ENCODE measurements at regions not wholly inside any gene's neighbourhood (a gene's known extent, or its start where the extent isn't known, plus 50 kb on each side); places are given as distances from the start of the nearest gene placed in this dataset.

DNA sequence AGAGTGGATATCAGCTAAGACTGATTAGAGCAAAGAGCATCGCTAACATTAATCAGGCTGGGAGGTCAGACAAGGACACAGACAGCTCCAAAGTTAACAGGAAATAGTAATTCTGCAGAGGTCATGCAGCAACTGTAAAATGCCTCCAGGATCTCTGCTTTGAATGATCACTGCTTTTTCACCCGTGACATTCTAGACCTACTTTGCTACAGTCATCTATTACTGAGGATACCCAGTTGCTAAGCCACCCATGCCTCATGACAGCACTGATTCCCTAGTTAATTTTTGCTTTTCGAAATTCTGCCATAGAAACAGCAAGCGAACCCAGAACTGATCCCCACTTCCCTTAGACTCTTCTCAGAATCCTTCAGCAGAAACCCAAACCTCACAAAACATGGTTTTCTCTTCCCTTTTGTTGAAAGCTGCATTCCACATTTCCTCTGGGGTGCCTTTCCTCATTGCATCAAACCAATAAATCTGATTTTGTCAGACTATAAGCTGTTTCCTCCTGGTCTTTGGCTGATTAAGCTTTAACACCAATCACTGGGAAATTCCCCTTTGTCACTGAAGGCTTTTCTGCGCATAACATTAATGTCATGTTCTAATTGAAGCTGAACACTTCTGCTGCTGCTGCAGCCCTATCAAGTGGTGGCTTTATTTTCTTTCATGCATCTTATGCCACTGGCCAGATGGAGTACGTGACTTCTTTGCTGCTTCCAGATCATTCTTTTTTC is 201.1 kb upstream of the CHD1 start:
- no peak for DNase-seq (ENCODE audit: low spot score)

DNA sequence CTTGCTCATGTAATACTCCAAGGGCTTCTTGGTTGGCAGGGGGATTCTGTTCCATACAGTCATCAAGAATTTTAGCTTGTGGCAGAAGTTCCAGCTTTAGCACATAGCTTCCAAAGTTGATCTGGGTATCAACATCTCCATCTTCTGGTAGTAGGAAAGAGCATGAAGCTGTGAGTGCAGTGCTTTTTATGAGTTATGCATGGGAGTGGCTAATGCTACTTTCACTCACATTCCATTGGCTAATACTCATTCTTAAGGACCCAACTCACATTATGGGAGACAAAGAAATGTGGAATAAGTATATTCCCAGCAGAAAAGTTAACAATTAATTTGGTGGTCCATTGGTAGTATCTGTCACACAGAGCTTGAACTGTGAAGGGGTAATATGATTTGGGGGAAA is 194.2 kb upstream of the CHD1 start:
- DNase-seq (ENCODE audit: low spot score), result peak; percentile 41

- DNase-seq (ENCODE audit: low spot score), result no peak
These were observed 190.5 kb upstream of the CHD1 start for GRCh38 chr5:99119326-99119725.

- DNase-seq (ENCODE audit: low spot score), result no peak
These were observed 187.7 kb upstream of the CHD1 start for GRCh38 chr5:99116526-99116925.

DNA sequence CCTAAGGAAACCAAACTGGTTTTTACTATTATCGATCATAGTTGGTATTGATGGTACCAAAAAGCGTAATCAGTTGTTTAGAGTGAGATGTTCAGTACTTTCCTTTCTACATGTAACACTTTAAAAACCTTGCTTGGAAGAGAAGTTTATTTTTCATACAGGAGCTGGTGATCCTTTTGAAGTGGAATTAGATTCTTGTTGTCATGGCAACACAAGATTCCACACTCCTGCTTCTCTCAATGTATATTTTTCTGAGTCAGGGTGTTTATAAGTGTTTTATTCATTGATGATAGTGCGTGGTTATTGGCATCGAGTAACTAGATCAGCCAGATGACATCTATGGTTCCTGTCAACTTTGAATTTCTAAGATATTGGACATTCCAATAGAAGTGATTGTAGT is 181.1 kb upstream of the CHD1 start:
- DNase-seq (ENCODE audit: low spot score), result no peak

GRCh38 chr5:99105216-99105615 is 176.4 kb upstream of the CHD1 start:
- DNase-seq (ENCODE audit: low spot score), result peak; percentile 23

GRCh38 chr5:99104538-99105132 is 175.8 kb upstream of the CHD1 start:
- DNase-seq (ENCODE audit: low spot score), result peak; percentile 67

GRCh38 chr5:99102073-99102697 is 173.4 kb upstream of the CHD1 start:
- no peak for DNase-seq (ENCODE audit: low spot score)

GRCh38 chr5:99099691-99100090 is 170.9 kb upstream of the CHD1 start:
- no peak for DNase-seq (ENCODE audit: low spot score)

GRCh38 chr5:99089822-99090549 is 161.2 kb upstream of the CHD1 start:
- no peak for DNase-seq (ENCODE audit: low spot score)

DNA sequence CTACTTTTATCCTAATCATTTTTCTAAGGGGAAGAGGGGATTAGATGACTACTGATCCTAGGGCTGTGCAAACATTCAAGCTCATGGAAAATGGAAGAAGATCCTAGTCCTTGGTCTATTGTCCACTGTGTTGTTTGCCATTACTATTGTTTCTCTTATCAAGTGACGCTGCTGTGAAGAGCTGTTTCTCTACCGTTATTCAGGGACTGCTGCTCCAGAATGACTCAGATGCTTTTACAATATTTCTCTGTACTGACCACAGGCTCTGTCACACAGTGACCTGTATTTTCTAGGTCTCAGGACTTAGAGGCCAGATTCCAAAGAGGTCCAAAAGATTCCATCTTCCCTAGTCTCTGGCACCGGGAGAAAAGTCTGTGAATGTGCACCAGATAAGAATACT is 159.5 kb upstream of the CHD1 start:
- DNase-seq (ENCODE audit: low spot score), result peak; percentile 39

DNA sequence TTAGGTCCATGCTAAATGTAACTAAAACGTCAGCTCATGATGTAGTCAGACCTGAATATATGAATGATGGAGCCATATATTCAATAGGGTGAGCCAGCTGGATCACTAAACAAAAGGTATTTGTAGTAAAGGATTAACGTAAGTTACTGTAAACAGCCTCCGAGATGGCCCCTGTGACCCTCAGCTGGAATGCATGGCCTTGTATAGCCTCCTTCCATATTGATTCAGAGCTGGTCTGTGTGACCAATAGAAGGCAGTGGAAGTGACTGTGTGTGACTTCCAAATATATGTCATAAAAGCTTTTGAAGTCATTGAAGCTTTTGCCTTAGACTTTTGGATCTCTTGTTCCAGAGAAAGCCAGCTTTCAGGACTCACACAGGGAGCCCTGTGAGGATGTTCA is 154.4 kb upstream of the CHD1 start:
- no peak for DNase-seq (ENCODE audit: low spot score)

- no peak for DNase-seq (ENCODE audit: low spot score)
These were observed 152.9 kb upstream of the CHD1 start for GRCh38 chr5:99081711-99082110.

- DNase-seq (ENCODE audit: low spot score), result no peak
These were observed 148.2 kb upstream of the CHD1 start for GRCh38 chr5:99076723-99077640.

GRCh38 chr5:99072846-99073245 is 144.0 kb upstream of the CHD1 start:
- no peak for DNase-seq (ENCODE audit: low spot score)

GRCh38 chr5:99070822-99071221 is 142.0 kb upstream of the CHD1 start:
- no peak for DNase-seq (ENCODE audit: low spot score)

DNA sequence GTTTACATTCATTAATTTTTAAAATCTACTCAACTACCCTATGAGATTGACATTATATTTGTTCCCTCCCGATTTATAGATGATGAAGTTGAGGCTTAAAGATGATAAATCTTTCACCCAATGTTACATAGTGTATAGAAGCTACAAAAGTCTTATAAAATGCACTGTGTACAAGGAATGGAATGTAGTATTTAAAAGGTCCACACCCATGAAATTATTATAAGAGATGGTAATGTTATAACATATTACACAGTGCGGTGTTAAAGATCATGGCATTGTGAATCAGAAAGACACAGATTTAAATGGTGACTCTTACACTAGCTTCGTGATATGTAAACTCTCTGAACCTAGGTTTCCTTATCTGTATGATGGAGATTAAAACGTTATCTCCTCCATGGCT is 141.6 kb upstream of the CHD1 start:
- no peak for DNase-seq (ENCODE audit: low spot score)

- no peak for DNase-seq (ENCODE audit: low spot score)
These were observed 140.3 kb upstream of the CHD1 start for GRCh38 chr5:99068944-99069650.

DNA sequence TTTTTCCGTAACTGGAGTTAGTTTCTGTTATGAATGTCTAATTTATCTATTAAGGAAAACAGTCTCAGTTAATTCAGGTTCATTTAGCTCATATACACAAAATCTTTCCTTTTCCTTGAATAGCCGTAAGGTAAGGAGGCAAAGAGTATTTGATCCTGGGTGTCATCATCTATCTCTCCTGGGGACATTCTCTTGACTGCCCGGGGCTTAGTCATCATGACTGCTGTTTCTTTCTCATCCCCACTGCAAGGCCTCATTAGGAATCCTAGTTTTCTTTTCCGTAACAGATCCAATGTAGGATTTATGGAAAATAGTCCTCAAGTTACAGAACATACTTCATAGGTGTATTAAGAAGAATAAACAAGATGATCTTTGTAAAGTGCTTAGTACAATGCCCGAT is 134.9 kb upstream of the CHD1 start:
- no peak for DNase-seq (ENCODE audit: low spot score)

DNA sequence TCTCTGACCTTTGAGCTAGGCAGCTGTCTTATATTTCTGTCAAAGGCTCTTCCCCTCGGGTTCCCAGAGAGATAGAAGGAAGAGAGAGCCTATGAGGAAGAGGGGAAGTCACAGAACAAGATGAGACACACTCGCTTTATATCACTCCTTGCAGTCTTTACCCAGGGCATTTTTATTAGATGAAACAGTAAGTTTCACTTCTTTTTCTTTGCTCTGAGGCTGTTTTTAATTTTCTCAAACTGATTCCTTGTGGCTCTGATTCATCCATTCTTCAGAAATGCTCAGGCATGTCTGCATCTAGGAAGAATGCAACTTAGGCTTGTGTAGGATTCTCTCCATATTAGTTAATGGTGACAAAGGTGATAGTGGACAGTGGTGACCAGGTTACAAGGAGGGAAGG is 132.9 kb upstream of the CHD1 start:
- DNase-seq (ENCODE audit: low spot score), result peak; percentile 5

GRCh38 chr5:99061299-99061698 is 132.5 kb upstream of the CHD1 start:
- peak; percentile 8 for DNase-seq (ENCODE audit: low spot score)

All from RKO (cell line).